Germinal center (tissue), 1 donor: ENCODE measurements at regions not wholly inside any gene's neighbourhood (a gene's known extent, or its start where the extent isn't known, plus 50 kb on each side); places are given as distances from the start of the nearest gene placed in this dataset.
"Not testable (repeated sequence)": the region's sequence is repeated elsewhere in the genome, so short reads cannot be mapped to it uniquely, and the experiment has no call there.

ENCODE experiments used
- DNase-seq: peaks from one replicate; pipeline ENCODE4 v3.0.0; 2012; ENCODE audit warnings: mixed read lengths, low spot score

DNA sequence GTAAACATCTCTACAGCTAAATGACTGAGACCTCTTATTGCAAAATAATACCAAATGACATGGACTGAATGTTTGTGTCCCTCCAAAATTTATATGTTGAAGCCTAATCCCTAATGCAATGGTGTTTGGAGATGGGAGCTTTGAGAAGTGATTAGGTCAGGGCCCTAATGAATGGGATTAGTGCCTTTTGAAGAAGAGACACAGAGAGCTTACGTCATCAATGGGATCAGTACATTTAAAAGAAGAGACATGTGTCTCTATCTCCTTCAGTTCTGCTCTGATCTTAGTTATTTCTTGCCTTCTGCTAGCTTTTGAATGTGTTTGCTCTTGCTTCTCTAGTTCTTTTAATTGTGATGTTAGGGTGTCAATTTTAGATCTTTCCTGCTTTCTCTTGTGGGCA, 301.6 kb upstream of the FSTL5 start:
- not testable (repeated sequence) for DNase-seq

DNA sequence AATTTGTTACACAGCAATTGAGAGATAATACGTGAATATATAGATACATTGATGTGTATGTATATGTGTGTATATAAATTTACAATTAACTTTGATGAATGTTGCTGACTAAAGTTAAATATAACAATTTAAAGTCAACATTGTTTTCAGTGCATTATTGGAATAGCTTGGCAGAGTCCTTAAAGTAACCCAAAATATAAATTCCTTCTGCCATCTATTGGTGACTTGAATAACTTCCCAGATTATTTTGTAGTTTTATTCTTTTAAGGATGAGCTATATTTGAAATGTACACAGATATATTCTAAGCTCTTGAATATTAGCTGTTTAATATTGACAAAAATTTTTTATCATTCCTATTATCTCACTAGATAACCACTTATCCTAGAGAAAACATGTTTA, 298.2 kb upstream of the FSTL5 start:
- DNase-seq, result no peak

DNA sequence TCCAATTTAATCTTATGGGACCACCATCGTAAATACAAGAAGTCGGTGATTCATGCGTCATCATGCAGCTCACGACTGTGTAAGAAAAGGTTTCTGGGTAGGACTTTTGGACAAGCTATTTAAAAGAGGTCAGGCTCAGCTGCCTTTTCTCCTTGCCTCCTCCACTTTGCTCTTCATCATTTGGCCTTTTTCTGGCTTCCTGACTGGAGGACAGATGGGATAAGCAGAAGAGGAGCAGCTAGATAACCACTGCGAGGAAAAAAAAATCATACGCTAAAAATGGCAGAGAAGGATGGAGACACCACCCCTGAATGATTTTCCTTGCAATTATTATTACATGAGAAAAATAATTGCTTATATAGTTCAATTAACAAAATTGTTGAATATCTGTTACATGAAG, 294.3 kb upstream of the FSTL5 start:
- no peak for DNase-seq

DNA sequence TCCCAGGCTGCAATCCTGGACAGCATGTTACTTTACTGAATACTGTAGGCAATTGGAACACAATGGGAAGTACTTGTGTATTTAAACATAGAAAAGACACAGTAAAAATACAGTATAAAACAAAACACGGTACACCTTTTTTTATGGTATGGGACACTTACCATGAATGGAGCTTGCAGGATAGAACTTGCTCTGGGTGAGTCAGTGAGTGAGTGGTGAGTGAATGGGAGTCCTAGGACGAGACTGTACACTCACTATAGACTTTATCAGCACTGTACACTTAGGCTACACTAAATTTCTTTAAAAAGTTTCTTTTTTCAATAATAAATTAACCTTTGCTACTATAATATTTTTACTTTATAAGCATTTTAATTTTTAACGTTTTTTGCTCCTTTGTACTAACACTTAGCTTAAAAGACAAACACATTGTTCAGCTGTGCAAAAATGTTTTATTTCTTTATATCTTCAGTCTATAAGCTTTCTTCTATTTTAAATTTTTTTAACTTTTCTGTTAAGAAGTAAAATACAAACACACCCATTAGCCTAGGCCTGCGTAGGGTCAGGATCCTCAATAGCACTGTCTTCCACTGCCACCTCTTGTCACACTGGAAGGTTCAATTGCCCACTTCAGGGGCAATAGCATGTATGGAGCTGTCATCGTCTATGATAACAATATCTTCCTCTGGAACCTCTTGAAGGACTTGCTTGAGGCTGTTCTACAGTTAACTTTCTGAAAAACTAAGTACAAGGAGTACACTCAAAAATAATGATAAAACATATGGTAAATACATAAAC, 293.5 kb upstream of the FSTL5 start:
- no peak for DNase-seq

DNA sequence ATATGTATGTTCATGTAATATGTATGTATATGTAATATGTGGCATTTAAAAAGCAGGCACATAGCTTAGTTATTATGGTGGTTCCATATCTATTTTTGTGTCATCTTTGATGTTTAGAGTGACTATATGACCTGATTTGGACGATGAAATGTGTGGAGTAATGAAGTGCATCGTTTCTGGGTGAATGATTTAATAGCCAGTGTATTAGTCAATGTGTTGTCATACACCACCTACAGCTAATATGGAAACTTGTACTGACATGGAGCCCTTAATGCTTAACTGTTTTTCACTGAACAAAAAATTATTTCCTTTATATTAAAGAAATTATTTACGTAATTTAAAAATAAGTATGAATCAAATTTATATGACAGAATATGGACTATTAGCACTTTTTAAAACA, 292.3 kb upstream of the FSTL5 start:
- DNase-seq, result no peak

DNA sequence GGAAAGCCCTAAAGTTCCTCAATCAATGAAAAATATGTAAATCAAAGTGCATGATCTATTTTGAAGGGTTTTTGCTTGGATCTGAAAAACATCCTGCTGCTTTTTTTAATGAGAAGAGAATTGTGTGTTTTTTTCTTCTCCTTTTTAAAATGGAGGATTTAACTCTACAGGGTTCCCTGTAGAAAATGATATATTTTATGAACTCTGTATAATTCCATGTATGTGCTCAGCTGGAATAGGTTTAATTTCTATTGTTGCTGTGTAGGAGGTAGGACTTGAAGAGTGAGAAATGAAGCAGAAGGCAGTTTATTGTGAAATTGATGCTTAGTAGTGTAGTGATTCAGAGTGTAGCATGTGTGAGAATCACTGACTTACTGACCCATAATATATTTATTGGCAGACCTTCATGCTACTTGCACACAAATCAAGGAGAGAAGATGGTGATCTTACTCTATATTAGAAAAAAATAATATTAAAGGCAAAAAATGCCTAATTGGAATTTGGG, 286.8 kb upstream of the FSTL5 start:
- no peak for DNase-seq

DNA sequence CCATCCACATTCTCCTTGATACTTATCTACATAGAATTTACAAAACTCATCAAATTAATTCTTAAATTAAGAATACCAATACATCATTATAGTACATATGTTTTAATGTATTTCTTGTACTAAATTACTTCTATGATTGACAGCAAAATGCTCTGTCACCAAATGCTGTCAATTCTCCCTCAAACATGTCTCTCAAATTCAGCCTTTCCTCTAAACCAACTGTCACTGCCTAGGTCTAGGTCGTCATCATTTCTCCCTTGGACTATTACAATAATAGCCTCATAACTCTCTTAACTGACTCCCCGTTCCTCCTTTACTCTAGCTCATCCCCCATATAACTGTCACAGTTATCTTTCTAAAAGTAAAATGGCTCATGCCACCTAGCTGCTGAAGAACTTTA, 279.7 kb upstream of the FSTL5 start:
- no peak for DNase-seq

DNA sequence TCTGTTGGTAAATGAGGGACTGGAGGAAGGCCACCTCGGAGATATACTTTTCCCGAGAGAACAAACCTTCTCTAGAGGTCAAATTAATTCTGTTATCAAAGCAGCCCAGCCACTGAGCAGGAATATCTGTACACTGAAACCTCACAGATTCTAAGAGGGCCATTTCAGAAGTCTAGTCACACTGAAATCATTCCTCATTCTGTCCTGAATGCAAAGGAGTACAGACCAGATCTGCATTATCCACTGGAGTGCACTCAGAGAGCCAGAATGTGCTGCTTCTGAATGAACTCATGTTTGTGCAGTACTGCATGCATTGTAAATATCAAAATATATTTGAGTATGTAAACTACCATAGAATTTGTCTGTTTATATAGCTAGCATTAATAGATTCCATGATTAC, 278.3 kb upstream of the FSTL5 start:
- DNase-seq, result no peak

DNA sequence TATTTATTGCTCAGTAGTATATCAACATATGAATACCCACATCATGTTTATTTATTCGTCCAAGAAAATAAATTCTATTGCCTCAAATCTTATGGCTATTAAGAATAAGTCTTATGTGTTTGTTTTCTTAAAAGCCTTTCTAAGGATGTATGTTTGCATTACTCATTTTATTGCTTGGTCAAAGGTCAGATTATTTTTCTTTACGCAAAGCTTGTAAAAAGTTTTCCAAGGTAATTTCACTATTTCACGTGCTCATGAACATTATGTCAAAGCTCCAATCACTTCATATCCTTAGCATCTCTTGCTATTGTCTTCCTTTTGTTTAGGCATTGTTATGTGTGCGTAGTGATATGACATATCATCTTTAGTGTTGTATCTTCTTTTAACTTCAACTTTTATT, 258.5 kb upstream of the FSTL5 start:
- no peak for DNase-seq

DNA sequence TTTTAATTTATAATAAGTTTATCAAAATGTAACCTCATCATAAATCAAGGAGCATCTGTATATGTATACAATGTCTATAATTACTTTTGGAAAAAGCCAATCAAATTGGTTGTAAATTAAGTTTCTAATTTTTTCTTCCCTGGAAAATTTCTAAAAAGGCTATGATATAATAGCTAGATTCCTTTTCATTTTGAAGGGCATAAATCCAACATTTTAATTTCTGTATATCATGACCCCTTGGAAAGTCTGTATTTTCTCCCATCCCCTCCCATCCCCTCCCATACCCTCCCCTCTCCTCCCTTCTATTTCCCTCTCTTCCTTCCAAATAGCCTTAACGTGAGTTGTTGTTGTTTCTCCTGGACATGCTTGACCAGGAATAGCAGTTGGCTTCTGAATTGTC, 247.1 kb upstream of the FSTL5 start:
- no peak for DNase-seq

DNA sequence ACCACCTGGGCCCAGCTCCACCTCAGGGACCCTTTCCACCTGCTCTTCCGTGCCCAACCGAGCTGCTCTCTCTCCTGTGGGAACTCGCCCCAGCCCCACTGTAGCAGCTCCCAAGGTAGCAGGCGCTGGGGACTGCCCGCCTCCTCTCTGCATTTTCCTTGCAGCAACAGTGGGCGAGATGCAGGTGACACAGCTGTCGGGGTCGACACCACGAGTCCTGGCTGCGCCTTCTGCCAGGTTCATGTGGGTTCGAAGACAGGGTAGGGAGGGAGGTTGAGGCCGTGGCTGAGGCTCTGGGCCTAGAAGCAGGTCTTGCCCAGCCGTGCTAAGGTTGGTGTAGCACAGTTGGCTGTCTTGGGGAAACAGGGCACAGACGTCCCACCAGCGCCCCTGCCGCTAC, 245.2 kb upstream of the FSTL5 start:
- no peak for DNase-seq

DNA sequence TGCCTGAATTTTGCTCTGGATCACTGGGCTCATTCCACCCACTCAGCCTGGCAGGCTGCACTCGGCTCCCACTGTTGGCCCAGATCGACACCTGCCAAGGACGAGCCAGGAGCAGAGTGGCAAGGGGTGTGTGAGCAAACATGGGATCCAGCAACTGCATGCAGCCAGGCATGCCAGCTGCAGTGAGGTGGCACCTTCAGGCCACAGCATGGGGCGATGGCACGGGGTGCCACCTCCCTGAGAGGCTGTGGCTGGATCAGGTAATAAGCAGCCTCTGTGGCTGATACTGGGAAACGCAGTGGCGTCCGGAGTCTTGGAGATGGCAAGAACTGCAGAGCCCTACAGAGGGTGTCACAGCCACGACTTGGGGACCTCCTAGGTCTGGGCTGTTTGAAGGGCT, 244.5 kb upstream of the FSTL5 start:
- DNase-seq, result no peak

DNA sequence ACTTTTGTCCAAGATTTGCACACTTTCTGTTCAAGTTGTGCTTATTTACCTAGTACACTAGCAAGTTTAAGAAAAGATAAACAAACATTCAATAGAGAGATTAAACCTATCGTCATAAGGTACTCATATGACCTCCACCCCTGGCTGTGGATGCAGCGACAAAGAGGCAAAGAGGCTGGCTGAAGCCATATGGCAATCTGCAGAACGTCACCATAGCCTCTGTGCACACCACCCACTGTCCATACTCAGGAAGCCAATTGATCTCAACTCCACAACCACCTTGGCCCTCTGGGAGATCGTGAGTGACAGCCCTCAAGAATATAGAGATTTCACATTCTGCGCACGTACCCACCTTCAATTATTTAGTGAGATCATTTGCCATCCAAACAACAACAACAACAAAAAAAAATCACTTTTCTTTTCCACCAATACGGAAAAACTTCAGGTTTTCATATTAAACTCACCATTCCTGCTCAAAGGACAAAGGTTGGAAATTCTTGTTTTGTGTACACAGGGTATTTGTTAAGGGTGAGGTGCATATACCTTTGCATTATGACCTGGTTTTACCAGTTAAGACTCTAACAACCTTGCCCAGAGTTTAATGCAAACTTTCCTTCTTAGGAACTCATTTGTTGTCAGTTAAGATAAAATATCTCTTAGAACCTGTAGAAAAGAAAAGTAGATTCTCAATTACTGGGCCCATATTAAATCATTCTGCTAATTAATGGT, 243.0 kb upstream of the FSTL5 start:
- no peak for DNase-seq

DNA sequence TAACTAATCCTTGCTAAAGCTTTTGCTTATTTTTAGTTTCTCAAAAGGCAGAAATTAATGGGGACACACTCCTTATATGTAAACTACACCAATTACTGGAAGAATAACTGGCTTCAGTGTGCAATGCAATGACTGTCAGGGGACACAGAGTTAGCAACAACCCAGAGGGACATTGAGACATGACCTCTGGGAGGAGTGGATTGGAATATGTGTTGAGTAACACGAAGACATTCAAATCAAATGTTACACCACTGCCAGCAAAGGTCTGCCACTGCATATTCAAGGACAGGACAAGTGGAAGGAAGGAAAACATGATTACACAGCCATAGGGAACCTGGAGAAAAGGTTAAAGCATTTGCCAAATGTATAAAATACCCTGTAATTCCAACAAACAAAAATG, 240.1 kb upstream of the FSTL5 start:
- DNase-seq, result no peak

DNA sequence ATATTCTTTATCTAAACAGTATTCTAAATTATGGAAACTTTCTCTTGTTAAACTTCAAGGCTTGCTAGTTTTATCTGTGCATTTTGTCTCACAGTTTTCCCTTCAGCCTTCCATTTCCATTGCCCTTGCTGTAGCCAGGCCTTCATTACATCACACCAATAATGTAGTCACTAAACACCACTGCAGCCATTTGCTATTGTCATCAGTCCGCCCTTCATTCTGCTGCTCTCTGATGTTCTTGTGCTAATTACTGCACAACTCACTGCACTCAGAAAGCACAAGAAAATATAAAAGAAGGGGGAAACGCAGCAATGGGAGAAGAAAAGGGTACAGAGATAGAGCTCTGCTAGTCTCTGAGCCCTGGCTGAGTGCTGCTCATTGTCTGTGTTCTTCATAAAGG, 239.6 kb upstream of the FSTL5 start:
- no peak for DNase-seq

DNA sequence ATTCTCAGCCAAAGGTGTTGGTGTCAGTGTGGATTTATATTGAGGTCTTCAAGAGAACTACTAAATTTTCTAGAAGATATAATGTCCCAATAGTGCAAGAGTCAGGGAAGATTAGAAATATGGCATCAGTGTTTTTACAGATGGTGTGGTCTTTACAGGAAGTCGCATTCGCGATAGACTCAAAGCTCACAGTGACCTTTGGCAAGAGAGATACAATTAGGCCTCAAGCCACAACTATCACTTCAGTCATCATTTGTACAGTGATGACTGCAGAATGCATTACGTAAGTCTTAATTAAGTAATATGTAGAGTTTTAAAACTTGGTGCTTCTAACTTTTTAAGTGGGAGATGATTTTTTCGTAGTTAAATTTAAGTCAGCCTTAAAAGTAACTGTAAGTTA, 237.2 kb upstream of the FSTL5 start:
- DNase-seq, result no peak

DNA sequence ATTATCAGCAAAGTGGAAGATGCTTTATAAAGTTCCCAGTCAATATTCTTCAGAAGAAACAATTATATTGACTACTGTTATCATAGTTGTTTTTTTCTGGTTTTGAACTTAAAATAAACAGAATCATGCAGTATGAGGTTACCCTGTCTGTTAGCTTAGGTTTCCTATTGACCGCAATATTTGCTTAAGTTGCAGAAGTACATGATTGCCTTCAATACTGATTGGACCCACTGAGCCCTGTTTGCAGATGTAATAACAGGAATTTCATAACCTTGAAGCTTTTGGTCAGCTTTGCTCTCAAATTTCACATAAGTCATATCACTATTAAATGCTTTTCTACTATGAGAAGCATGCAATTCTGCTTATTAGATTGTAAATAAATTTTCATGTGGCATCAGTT, 229.1 kb upstream of the FSTL5 start:
- no peak for DNase-seq

DNA sequence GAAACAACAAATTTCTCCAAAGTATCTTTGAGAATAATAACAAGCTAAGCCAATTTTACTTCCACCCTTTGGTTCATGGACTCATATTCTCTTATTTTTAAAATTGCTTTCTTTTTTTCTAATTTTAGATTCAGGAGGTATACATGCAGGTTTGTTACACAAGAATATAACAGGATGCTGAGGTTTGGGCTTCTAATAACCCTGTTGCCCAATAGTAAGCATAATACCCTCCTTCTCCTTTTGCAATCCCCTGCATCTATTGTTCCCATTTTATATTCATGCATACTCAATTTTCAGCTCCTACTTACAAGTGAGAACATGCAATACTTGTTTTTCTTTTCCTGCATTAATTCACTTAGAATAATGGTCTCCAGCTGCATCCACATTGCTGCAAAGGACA, 202.3 kb upstream of the FSTL5 start:
- no peak for DNase-seq

DNA sequence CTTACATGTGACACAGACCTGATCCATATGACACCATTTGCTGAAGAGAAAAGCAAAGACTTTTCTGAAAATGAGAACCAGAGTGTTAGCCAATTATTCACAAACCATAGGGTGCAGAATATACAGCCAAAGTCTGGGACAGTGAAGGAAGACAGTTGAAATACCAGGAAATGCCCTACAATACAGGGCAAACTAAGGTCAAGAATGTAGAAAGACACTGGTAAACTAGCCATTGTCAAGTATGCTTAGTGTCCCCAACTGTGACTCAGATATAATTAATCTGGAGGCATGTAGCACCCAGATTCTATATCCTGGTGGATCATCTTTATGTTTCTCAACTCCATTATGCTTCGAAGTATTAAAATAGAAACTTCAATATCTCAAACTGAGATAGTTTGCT, 200.9 kb upstream of the FSTL5 start:
- DNase-seq, result no peak

DNA sequence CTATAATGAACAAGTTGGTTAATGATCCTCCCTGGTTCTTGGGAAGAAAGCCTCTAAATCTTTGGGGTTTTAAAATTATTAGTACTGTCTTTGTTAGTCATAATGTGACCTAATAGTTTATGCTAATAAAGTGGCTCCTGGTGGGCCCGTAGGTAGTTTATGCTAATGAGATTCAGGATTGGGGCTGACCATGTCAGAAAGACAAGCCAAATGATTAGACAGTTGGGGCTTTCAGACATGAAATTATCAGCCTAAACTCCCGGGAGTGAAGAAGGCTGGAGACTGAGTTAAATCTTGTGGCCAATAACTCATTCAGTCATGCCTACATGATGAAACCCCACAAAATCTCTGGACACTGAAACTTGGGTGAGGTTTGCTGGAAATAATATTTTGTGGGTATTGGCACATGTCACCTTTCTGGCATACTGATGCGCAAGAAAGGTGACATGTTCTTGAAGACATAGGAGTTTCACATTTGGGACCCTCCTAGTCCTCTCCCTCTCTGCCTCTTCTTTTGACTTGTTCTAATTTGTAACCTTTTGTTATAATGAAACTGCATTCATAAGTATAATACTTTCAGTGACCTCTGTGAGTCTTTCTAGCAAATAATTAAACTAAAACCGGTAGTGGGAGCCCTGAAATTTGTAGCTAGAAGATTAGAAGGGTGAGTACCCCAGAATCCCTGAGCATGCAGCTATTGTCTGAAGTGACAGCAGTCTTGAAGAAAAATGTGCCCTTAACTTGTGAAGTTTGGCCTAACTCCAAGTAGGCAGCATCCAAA, 196.8 kb upstream of the FSTL5 start:
- DNase-seq, result no peak

DNA sequence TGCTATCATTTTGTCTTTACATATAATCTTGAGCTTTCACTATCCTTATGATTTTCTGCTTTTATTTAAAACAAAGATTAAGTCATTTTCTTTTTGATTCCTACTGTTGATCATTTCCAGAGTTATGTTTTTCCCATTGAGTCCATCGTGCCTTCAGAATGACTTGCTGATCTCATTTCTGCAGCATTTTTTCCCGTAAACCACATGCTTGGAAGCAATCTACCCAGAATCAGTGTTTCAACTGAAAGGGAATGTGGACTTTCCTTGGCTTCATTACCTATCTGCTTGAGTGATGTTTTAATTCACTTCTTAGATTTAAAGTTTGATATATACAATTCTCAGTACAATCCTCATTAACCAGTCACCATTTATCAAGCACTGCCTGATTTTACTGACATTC, 192.4 kb upstream of the FSTL5 start:
- DNase-seq, result no peak

DNA sequence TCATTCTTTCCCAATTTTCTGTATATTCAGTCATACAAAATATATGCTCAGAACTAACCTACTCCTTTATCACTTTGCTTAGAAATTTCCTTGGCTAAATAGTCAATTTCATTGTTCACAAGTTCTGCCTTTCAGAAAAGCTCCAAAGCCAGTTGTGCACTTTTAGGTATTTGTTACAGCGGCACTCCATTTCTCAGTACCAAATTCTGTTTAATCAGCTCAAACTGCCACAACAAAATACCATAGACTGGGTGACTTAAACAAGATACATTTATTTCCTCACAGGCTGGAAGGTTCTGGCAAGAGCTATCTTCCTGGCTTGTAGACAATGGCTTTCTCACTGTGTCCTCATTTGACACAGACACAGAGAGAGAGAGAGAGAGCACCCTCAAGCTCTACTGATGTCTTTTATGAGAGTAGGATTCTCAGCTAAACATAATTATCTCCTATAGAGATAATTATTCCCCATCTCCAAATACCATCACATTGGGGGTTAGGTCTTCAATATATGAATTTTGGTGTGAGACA, 188.8 kb upstream of the FSTL5 start:
- no peak for DNase-seq

DNA sequence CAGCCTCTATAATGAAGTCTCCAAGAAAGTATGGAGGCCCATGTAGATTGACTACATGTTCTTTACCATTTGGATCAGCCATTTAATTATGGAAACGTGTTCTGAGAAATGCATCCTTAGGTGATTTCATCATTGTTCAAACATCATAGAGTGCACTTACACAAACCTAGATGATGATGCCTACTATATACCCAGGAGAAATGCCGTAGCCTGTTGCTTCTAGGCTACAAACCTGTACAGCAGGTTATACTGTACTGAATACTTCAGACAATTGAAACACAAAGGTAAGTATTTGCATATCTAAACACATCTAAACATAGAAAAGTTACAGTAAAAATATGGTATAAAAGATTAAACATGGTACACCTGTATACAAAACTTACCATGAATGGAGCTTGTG, 186.5 kb upstream of the FSTL5 start:
- no peak for DNase-seq
